AG09319 (cell line): ENCODE measurements at regions not wholly inside any gene's neighbourhood (a gene's known extent, or its start where the extent isn't known, plus 50 kb on each side); places are given as distances from the start of the nearest gene placed in this dataset.

Experiments
- DNase-seq: peaks from one replicate; pipeline ENCODE4 v3.0.0-alpha.2; 2010; ENCODE audit warnings: low read depth; ENCODE audit errors: extremely low read depth
- CTCF ChIP-seq: IDR thresholded peaks from 2 replicates; pipeline ENCODE4 v1.5.1; 2011; ENCODE audit warnings: low read depth, mild to moderate bottlenecking, inconsistent platforms, low read length, moderate library complexity

DNA sequence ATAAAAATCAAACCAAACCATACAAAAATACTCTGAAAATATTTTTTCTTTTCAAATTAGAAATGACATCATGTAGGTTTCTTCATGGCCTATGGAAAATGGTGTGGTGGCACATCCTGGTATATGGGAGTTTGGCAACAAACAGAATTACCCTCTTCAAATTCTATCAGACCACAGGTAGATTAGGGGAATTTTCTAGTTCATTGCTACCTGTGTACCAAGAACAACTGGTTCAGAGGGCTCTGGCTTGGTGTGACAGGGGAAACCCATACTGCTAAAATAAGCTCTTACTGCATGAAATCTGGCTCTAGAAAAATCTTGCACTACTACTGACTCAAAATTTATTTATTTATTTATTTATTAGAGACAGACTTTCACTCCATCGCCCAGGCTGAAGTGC is 63.4 kb upstream of the PELI1 start:
- no peak for TF ChIP-seq CTCF
- no peak for DNase-seq

GRCh38 chr2:64210816-64211215 is 66.6 kb upstream of the PELI1 start:
- no peak for DNase-seq

GRCh38 chr2:64211276-64211921 is 67.2 kb upstream of the PELI1 start:
- TF ChIP-seq CTCF = no peak
- DNase-seq = no peak

More at GRCh38 chr2:64210816-64211215, 66.6 kb upstream of the PELI1 start:
- TF ChIP-seq CTCF = no peak

GRCh38 chr2:64212346-64212745 is 68.1 kb upstream of the PELI1 start:
- TF ChIP-seq CTCF = no peak
- DNase-seq = no peak

GRCh38 chr2:64212801-64213321 is 68.6 kb upstream of the PELI1 start:
- TF ChIP-seq CTCF = no peak

DNA sequence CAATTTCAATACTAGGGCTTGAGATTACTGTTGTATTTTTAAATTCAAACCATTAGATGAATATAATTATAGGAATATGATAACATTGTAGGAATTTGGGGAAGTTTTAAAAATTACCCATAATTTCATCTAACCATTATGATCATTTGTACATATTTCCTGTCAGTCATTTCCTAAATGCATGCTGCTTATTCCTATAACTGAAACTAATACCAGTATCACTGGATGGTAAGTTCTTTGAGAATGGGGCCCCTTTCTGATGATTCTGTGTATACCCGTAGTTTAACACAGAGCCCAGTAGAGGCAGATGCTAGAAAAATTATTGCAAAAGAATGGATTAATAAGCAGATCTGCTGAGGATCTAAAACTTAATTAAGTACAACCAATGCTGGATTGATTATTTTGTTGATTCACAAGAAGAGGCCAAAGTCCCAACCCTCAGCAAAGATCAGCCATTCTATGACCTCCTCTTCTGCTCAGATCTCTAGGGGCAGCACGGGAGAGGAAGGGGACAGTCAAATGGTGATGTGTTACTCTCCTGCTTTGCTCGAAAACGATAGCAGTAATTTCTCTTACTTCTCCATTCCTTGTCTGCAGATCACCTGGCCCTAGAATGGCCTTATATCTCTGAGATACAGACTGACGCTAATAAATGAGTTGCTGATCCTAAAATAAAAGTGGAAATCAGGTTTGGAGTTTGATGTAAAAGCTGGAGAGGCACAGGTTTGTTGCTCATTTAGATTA is 69.5 kb upstream of the PELI1 start:
- no peak for TF ChIP-seq CTCF
- no peak for DNase-seq

More at GRCh38 chr2:64212801-64213321, 68.6 kb upstream of the PELI1 start:
- no peak for DNase-seq
